ENCODE measurements at regions not wholly inside any gene's neighbourhood (a gene's known extent, or its start where the extent isn't known, plus 50 kb on each side); places are given as distances from the start of the nearest gene placed in this dataset.

GRCh38 chr1:68355614-68356013 is 94.1 kb downstream of the RPE65 start:
- FAIRE-seq (no peak), DNase-seq (ENCODE audit: low read depth in 1 of 2, low spot score in 2 of 2) (no peak)
- Histone ChIP-seq H4K8ac (ENCODE audit: extremely low read depth, insufficient read depth, low read length) (no peak overlapping the region), H4K20me1 (replicated peaks in 1 of 2; ENCODE audit: control insufficient read depth in 1 of 2, insufficient read depth in 2 of 2, low read length in 2 of 2) (no peaks in the 10 kb centered on the region), H3K23me2 (ENCODE audit: low read depth, low read length) (no peaks in the 10 kb centered on the region), H3K27ac (ENCODE audit: low read depth, low read length) (no peak overlapping the region), H3K4me3 (ENCODE audit: extremely low read depth in 1 of 4, insufficient read depth in 2 of 4, low read depth in 3 of 4, low read length in 4 of 4) (no peak overlapping the region), H3K14ac (ENCODE audit: insufficient read length) (no peak overlapping the region), H2BK120ac (replicated peaks; ENCODE audit: low read depth, low read length) (no peak overlapping the region), H3K9me3 (ENCODE audit: insufficient read depth in 2 of 2, low read depth in 1 of 2, low read length in 1 of 2) (no peaks in the 10 kb centered on the region), H2BK15ac (ENCODE audit: low read length) (no peak overlapping the region), H3K23ac (ENCODE audit: insufficient read length) (no peak overlapping the region), H3K9ac (replicated peaks in 1 of 4; ENCODE audit: extremely low read depth in 1 of 4, low read depth in 3 of 4, low read length in 3 of 4) (no peak overlapping the region), H4K5ac (ENCODE audit: insufficient read length, low read depth, low read length) (no peak overlapping the region), H3K27me3 (replicated peaks in 1 of 4; ENCODE audit: control insufficient read depth in 3 of 4, extremely low read depth in 1 of 4, insufficient read depth in 3 of 4, low read length in 3 of 4) (no peaks in the 10 kb centered on the region), H2AFZ (ENCODE audit: low read length) (no peak overlapping the region), H3K36me3 (ENCODE audit: control insufficient read depth in 2 of 4, insufficient read depth in 4 of 4, low read length in 3 of 4) (no peaks in the 10 kb centered on the region), H2BK12ac (ENCODE audit: low read depth, low read length) (no peak overlapping the region), H2BK5ac (ENCODE audit: low read depth, low read length) (no peak overlapping the region), H3K4me2 (ENCODE audit: insufficient read depth in 1 of 2, low read depth in 2 of 2, low read length in 2 of 2) (no peak overlapping the region), H2AK5ac (ENCODE audit: low read depth, low read length) (no peak overlapping the region), H3K4ac (replicated peaks; ENCODE audit: insufficient read length, low read depth, low read length) (no peak overlapping the region), H3K4me1 (replicated peaks in 1 of 4; ENCODE audit: control insufficient read depth in 3 of 4, insufficient read depth in 4 of 4, low read length in 3 of 4) (no peaks in the 10 kb centered on the region), H4K91ac (replicated peaks; ENCODE audit: insufficient read length, low read length) (no peak overlapping the region), H3K56ac (replicated peaks; ENCODE audit: insufficient read length, low read depth, low read length) (no peak overlapping the region), H2BK20ac (ENCODE audit: low read length) (no peak overlapping the region), H3K18ac (ENCODE audit: extremely low read depth, low read length) (no peak overlapping the region), H3K79me1 (ENCODE audit: low read depth, low read length) (no peaks in the 10 kb centered on the region), H3K79me2 (ENCODE audit: control insufficient read depth in 1 of 2, insufficient read depth in 2 of 2, low read length in 2 of 2) (no peaks in the 10 kb centered on the region)
- POLR2A ChIA-PET (ENCODE audit: partially characterized antibody) = no interaction called here
- TF ChIP-seq FOSL1 (IDR thresholded peaks at IDR 0.05; ENCODE audit: insufficient read depth, low read depth, low read length) = no peak
- TF ChIP-seq CTCF (IDR thresholded peaks at IDR 0.05; ENCODE audit: control extremely low read depth in 1 of 3, insufficient read depth in 1 of 3, low read depth in 1 of 3, low read length in 3 of 3) = no peak
- TF ChIP-seq NANOG (IDR thresholded peaks at IDR 0.05; ENCODE audit: insufficient read depth, low read depth, low read length, poor library complexity, severe bottlenecking) = no peak
- no peak for TF ChIP-seq PHF8 (conservative IDR thresholded peaks at IDR 0.05; ENCODE audit: low read depth, low read length)
- no peak for TF ChIP-seq ASH2L (IDR thresholded peaks at IDR 0.05; ENCODE audit: low read length)
- 83% methylated on average over 3 of the region's 3 CpGs; no CpG with 5 or more reads in 1 of the 2 experiments for WGBS, 2 experiments (ENCODE audit: extremely low coverage in 1 of 2, insufficient coverage in 1 of 2, insufficient read length in 1 of 2, insufficient replicate concordance in 2 of 2, low coverage in 1 of 2, low lambda C conversion rate in 2 of 2, missing lambda C conversion rate in 1 of 2)
- CTCF ChIA-PET (ENCODE audit: partially characterized antibody) = interaction anchor here (0.7 to 2.2 kb wide), 4 partner anchors 10 to 400 kb away, joined by 3 to 15 read pairs (median 4); no protein-coding TSS in a partner anchor
